GM19099 (cell line): ENCODE measurements at regions not wholly inside any gene's neighbourhood (a gene's known extent, or its start where the extent isn't known, plus 50 kb on each side); places are given as distances from the start of the nearest gene placed in this dataset.

Source experiments
- POLR2A ChIP-seq: IDR thresholded peaks from 3 replicates; pipeline ENCODE4 v1.6.1; 2011; ENCODE audit warnings: low read depth; ENCODE audit not compliant: insufficient read length; ENCODE audit errors: extremely low read depth

DNA sequence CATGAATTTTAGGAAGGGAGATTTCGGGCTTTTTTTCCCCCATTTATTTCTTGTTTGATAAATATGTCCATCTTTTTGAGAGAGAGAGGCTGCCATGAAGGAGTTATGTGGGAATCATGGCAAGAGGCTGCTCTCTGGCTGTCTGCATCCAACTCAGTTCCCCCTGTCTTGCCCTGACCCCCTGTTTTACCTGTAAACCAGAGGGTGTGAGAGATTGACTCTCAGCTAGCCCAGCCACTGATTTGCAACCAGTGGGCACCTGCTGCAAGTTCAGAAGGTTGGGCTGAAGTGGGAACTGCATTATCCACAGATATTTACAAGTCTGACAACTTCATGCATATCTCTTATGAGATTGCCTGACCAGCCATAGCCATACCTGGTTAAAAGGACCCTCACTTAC is 625.4 kb upstream of the FANCL start:
- TF ChIP-seq POLR2A: no peak

DNA sequence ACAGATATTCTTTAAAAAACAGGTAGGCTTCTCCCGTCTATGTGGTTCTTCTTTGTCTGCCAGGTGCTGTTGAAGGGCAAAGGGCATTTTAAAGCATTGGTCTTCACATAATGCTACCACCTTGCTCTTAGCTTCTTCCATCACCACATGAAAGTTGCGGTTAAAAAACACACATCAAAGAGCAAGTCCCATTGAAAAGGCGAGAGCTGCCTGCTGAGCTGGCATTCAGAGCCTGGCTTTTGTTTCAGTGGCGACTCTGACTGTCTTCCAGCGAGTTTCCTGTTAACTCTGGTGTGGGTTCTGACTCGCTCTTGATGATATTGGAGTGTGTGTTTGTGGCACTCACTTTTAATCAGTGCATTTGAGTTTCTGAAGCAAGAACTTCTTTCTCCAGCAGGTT is 624.9 kb upstream of the FANCL start:
- no peak for TF ChIP-seq POLR2A

DNA sequence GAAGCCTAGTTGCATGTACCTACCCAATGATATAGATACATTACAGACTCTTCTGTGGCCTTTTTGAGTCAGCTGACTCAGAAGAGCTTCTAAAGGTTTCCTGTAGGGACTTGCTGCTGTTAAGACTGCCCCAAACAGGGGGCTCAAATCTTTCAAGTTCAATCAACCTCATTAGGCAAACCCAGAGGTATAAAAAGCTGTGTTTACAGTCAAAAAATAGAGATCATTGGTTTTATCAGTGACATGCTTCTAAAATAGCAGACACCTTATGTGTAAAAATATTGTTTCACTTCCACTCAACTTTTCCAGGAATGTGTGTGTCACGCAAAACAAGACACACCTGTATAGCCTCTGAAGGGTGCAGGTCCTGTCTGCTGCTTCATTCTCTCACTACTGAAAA is 624.3 kb upstream of the FANCL start:
- no peak for TF ChIP-seq POLR2A

DNA sequence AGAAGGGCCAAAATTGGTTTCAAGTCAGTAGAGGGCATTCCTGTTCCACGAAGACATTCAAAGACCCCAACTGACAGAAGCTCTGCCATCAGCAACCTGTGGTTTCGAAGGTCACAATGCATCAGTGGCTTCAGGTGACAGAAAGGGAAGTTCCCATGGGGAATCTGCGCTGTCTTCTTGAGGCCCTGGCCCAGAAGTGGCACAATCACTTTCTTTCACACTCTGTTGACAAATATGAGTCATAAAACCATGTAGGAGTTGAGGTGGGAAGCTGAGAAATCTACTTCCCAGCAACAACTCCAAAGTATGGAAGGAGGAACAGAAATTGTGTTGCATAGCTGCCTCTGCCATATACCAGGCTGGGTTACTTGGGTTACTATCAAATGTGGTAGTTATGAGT is 621.1 kb upstream of the FANCL start:
- no peak for TF ChIP-seq POLR2A

DNA sequence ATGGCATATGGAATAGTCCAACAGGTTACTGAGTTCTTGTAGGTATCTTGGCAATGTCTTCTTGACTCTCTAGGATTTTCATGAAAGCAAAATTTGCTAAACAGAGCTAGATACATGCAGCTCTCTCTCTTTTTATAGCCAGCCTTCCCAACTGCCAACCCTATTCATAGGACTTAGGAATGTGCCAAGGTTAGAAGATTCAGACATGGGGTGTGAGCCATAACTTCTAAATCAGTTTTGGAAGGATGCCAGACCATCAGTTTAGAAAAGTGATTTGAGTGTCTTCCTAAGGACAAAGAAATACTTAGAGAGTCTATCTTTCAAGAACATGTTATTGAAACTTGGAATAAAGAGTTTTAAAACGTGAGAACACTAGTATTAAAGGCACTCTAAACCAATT is 619.5 kb upstream of the FANCL start:
- no peak for TF ChIP-seq POLR2A

DNA sequence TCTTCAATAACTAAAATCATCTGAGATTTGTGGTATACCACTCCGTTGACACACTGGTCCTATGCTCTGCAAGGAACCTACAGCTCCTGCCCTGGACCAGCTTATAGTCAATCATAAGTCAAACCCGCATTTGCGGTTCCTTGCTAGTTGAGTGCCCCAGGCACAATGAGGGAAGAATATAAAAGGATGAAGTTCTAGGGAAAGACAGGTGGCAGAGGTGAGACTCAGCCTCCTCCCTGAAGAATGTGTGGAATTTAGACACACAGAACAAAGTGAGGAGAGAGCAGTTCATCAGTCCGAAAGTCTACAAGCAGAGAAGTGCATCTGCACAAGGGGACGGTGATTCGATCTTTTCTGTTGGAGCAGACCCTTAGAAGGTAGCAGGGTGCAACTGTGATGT is 615.0 kb upstream of the FANCL start:
- TF ChIP-seq POLR2A: no peak

DNA sequence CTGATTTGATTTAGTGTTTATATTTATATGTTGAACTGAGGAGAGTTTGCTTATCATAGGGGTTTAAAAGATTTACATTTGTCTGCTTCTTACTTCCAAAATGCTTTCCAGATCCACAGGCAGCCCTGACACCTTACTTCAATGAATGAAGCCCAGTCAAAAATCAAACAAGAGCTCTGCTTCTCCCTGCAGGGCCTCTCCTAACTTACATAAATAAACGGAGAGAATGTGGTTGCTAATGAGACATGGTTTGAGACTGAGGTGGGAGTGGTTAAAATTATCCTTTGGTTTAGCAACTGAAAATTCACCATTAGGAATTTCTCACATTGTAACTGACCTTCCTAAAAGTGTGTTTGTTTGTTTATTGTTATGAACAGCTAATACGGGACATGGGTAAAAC is 612.3 kb upstream of the FANCL start:
- no peak for TF ChIP-seq POLR2A

DNA sequence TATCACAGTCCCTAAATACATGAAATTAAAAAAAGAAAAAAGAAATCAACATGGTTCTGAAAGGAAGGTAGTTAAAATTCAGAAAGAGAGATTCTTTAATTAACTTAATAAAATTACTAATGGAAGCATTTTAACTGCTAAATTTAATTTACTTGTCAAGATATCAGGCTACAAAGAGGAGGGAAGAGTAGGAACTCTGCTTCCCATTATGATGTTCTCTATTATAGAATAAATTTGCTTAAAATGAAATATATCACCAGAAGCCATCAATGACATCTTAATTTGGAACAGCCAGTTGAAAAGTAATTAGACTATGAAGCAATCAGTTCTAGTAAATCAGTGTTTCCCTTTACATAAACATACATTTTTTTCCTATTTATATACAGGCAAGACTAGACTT is 611.8 kb upstream of the FANCL start:
- no peak for TF ChIP-seq POLR2A

DNA sequence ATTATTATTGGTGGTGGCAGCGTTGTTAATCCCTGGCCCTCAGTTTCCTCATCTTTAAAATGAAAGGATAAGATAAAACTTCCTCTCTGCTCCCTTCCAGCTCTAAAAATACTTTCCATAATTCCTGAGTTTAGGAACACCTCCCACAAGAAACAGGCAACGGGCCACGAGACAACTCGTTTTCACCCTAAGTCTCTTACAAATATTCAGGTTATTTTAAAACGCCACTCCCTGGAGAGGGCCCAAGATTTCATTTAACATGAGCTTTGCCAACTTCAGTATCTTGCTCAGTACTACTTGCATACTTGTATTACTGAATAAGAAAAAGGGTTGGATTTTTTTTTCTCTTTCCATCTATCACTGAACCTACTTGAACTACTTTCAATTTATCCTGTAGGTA is 611.1 kb upstream of the FANCL start:
- TF ChIP-seq POLR2A: no peak

DNA sequence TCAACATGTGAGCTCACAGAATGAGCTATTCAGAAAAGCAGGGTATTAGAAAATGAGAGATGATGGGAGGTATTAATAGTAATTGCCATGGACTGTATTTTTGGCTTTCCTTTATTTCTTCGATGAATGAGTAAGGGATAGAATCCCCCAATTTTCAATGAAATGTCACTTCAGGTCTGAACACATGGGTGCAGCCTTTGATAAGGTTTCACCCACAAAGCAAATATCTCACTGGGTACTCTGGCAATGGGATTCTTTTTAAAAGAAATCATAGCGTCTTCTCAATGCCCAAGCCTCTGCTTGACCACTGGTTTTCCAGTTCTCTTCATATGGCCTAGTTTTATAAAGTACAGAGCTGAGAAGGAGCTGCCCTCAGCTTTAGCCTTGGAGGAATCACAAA is 610.5 kb upstream of the FANCL start:
- TF ChIP-seq POLR2A: no peak

DNA sequence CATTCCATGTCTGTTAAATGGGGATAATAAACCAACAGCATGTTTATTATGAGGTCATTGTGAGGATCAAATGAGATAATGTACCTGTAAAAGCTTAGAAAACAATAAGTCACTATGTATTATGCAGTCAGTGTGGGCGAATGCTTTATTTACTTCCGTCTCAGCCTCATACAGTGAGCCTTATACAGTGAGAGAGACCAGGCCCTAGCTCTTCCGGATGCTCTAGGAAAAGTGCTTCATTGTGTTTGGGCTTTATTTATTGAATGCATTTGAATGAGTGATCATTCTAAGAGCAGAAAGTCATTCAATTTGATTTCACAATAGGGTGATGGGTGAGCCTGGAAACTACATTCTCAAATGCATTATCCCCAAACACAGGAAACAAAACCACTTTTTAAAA is 603.9 kb upstream of the FANCL start:
- no peak for TF ChIP-seq POLR2A

DNA sequence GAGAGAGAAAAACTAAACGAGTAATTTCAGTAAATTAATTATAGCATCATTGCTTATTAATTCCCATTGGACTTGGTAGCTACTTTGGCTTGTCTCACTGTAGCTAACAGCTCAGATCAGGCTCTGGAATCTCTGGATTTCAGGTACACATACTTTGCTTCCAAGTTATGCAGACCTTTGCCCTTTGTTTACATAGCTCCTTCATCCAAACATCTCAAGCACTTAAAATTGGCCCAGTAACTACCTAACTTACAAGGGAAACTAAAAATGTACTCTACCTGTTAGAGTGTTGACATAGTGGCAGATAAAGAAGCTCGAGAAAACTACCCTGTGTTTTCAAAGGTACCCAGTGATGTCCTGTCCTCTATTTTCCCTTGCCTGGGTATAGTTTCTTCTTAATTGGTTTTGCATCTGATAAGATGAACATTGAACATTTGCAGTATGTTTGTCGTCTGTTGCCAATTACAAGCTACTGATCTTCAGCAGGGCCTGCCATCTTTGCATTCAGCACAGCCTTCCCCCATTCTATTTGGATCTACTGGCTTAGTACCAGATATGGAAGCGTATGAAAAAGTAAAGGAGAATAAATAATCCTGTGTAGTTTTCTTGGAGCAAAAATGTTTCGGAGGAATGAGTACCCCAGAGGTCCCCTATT is 601.5 kb upstream of the FANCL start:
- TF ChIP-seq POLR2A: no peak

DNA sequence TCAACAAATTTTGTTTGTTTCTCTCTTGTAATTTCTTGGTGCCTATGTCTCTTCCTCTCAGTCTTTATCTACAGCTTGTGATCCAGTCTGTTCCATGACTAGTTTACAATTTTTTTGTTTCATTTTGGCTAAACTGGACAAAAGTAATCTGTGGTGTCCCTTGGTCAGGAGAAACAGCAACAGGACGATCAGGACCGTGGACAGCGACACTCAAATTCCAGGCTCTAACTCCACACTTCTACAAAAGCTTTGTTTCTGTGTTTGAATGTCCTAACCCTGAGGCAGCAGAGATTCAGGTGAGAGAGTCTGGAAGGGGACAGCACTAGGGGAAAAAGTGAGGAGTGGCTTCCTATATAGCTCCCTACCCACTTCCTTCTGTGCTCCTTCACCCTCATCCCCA is 593.3 kb upstream of the FANCL start:
- TF ChIP-seq POLR2A: no peak

DNA sequence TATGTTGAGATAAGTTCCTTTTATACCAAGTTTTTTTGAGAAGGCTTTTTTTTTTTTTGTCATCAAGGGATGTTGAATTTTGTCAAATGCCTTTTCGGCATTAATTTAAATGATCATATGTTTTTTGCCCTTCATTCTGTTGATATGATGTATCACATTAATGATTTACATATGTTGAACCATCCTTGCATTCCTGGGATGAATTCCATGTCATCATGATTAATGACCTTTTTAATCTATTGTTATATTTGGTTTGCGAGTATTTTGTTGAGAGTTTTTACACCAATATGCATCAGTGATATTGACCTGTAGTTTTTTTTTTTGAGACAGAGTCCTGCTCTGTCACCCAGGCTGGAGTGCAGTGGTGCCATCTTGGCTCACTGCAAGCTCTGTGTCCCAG is 585.7 kb upstream of the FANCL start:
- no peak for TF ChIP-seq POLR2A

DNA sequence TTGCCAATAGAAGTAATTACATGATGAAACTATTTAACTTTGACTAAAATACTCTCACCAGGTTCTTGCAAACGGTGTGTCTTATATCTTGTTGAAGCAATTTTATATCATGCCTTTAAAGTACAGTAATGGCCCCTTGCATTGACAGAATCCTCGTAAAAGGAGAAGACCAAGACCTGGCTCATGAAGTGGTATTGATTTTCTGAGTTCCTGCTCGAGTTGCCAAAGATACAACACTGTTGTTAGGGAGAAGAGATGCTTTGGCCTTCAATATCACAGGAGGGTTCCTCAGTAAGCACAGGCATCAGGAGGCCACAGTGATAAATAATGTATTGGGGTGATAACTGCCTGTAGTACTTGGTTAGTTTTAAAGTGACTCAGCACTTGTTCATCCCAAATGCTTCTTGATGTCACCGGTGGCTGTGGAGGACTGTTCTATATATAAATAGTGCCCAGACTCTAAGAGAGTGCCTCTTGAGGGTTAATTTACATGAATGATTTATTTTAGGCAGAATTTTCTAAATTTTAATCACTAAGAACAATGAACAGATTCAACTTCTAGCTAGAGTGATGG is 571.7 kb upstream of the FANCL start:
- no peak for TF ChIP-seq POLR2A

DNA sequence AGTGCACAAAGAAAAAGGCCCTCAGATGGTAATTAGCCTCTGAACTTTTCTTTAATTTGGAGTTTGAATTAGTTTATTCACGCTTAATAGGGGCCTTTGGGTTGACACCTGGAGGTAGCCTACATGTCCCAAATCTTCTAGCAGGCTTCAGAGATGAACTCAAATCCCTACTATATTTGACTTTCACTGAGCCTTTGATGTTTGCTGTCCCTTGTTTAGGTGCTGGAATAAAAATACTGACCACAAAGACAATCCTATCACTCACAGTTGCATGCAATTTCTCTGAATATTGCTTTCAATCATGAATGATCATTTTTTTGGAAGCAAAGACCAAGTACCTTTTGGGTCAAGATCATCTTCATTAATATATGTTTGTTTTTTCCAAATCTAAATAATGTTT is 564.0 kb upstream of the FANCL start:
- TF ChIP-seq POLR2A: no peak

DNA sequence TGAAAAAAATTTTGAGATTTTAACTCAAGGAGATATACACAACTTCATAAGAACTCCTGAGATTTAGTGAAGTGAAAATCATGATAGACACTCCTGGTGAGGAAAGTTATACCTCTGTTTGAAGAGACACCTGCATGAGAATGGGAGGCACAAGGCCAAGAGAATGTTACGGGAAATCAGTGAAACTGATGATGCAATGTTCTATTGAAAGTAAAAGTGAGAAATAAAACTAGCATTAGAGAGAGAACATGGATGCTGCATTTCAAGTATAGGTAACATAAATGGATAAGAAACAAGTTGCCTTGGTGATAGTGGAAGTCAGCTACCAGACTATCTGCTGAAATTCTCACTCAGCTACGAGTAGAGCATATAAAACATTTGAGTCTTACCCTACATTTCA is 562.1 kb upstream of the FANCL start:
- no peak for TF ChIP-seq POLR2A
